K562 (cell line): ENCODE measurements at regions not wholly inside any gene's neighbourhood (a gene's known extent, or its start where the extent isn't known, plus 50 kb on each side); places are given as distances from the start of the nearest gene placed in this dataset.

Source experiments
- PKNOX1 ChIP-seq: fragments of 450-650 bp; IDR thresholded peaks from 2 replicates; pipeline ENCODE4 v1.6.1; 2016
- RREB1 ChIP-seq: fragments of 250-450 bp; sonication (Bioruptor Pico); IDR thresholded peaks from 2 replicates; pipeline ENCODE4 v1.4.0; 2020
- STAT6 ChIP-seq: sonication (generic); formaldehyde crosslinking; IDR thresholded peaks from 2 replicates; pipeline ENCODE4 v1.8.1; 2023; ENCODE audit warnings: mild to moderate bottlenecking, missing genetic modification reagents
- ZBTB9 ChIP-seq: fragments of 450-650 bp; formaldehyde crosslinking; IDR thresholded peaks from 2 replicates; pipeline ENCODE4 v1.4.0; 2020; ENCODE audit warnings: mild to moderate bottlenecking, moderate library complexity
- ZNF695 ChIP-seq: fragments of 450-650 bp; formaldehyde crosslinking; IDR thresholded peaks from 2 replicates; pipeline ENCODE4 v1.4.0; 2020; ENCODE audit warnings: mild to moderate bottlenecking, moderate library complexity

GRCh38 chr1:29502911-29503840 lies 266.9 kb downstream of the PTPRU start (continued):
- no peak for TF ChIP-seq RREB1 (CRISPR knock-in tag)
- no peak for TF ChIP-seq PKNOX1
- TF ChIP-seq STAT6 (CRISPR knock-in tag), result no peak
- no peak for TF ChIP-seq ZNF695 (CRISPR knock-in tag)
- no peak for TF ChIP-seq ZBTB9 (CRISPR knock-in tag)
